ENCODE measurements at regions not wholly inside any gene's neighbourhood (a gene's known extent, or its start where the extent isn't known, plus 50 kb on each side); places are given as distances from the start of the nearest gene placed in this dataset.

DNA sequence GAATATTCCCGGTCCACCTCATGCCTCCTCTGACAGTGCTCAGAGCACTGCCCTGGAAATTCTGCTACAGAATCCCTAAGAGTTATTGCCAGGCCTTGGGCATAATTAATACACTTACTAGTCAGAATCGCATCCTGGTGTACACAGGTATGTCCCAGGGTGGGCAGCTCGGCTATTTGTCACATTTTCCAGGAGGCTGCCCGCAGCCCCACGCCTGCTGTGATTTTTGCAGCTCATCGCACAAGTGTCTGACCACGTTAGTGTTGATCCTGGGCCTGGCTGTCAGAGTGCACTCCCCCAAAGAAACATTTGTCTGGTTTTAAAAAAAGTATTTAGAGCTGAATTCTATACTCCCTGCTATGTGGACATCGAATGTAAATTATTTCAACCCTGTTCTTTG is 105.4 kb downstream of the CD83 start:
- TF ChIP-seq, protein P1, sequence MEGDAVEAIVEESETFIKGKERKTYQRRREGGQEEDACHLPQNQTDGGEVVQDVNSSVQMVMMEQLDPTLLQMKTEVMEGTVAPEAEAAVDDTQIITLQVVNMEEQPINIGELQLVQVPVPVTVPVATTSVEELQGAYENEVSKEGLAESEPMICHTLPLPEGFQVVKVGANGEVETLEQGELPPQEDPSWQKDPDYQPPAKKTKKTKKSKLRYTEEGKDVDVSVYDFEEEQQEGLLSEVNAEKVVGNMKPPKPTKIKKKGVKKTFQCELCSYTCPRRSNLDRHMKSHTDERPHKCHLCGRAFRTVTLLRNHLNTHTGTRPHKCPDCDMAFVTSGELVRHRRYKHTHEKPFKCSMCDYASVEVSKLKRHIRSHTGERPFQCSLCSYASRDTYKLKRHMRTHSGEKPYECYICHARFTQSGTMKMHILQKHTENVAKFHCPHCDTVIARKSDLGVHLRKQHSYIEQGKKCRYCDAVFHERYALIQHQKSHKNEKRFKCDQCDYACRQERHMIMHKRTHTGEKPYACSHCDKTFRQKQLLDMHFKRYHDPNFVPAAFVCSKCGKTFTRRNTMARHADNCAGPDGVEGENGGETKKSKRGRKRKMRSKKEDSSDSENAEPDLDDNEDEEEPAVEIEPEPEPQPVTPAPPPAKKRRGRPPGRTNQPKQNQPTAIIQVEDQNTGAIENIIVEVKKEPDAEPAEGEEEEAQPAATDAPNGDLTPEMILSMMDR (IDR thresholded peaks at IDR 0.05), result no peak
- no peak for TF ChIP-seq POLR2A (IDR thresholded peaks at IDR 0.05)
